Glutamatergic neuron (in vitro differentiated cells): ENCODE measurements at regions not wholly inside any gene's neighbourhood (a gene's known extent, or its start where the extent isn't known, plus 50 kb on each side); places are given as distances from the start of the nearest gene placed in this dataset.

ENCODE experiments used
- DNase-seq: peaks from one replicate; pipeline ENCODE4 v3.0.0; 2022
- H3K27ac Mint-ChIP-seq: one replicate; pipeline ENCODE4 v1.8.0; 2020; ENCODE audit warnings: mild to moderate bottlenecking, mixed read lengths, inconsistent platforms; ENCODE audit not compliant: unreplicated experiment
- H3K27me3 Mint-ChIP-seq: one replicate; pipeline ENCODE4 v1.8.0; 2020; ENCODE audit warnings: mild to moderate bottlenecking, moderate library complexity, mixed read lengths, inconsistent platforms; ENCODE audit not compliant: unreplicated experiment
- H3K36me3 Mint-ChIP-seq: one replicate; pipeline ENCODE4 v1.8.0; 2020; ENCODE audit warnings: mild to moderate bottlenecking, mixed read lengths, inconsistent platforms; ENCODE audit not compliant: unreplicated experiment
- H3K4me1 Mint-ChIP-seq: one replicate; pipeline ENCODE4 v1.8.0; 2020; ENCODE audit warnings: mild to moderate bottlenecking, low read depth, mixed read lengths, inconsistent platforms; ENCODE audit not compliant: unreplicated experiment
- H3K4me3 Mint-ChIP-seq: one replicate; pipeline ENCODE4 v1.8.0; 2020; ENCODE audit warnings: mild to moderate bottlenecking, mixed read lengths, inconsistent platforms; ENCODE audit not compliant: unreplicated experiment
- H3K9me3 Mint-ChIP-seq: one replicate; pipeline ENCODE4 v1.8.0; 2020; ENCODE audit warnings: mild to moderate bottlenecking, moderate library complexity, mixed read lengths, inconsistent platforms; ENCODE audit not compliant: unreplicated experiment
- CTCF ChIP-seq: fragments of 200-600 bp; sonication (generic); IDR thresholded peaks from one replicate; pipeline ENCODE4 v1.5.0; 2021; ENCODE audit not compliant: partially characterized antibody, unreplicated experiment

DNA sequence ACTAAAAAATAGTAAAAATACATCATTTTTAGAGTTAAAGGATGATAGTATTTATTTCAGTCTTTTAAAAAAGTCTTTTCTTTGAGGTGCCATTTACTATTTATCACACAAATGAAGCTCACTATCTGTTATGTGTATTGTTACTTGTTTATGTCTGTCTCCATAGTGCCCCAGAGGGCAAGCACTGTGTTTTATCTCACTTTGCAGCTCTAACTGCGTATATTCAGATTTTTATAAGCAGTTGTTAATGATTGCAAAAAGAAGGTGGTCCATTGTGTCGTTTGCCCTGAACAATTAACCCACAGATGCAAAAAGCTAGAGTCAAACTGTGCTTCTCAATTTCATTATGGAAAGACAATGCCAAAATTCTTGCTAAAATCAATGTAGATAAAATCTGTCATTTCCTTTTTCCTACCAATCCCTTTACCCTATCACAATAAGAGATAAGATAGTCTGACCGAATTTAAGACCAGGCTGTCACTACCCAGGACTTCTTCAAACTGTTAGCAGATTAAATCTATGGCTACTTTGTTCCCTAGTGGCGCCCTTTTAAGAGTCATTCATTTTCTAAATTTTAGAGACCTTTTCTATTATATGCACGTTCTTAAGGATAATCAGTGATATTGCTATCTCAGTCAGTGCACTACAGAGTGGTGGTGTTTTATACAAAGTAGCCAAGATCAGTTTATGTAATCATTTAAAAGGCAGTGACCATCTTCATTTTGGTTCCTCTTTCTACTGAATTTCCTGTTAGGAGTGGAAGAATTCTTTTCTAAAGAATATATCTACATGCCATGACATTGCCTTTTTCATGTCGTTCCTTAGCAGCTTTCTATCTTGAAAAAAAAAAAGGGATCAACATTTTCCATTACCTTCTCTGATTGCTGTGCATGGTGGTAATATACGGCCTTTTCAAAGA lies 133.1 kb upstream of the PRDM1 start:
- no peak for TF ChIP-seq CTCF
- DNase-seq: no peak
- Mint-ChIP-seq H3K4me1 (no peaks in the 10 kb centered on the region), H3K27me3 (no peaks in the 10 kb centered on the region), H3K9me3 (no peaks in the 10 kb centered on the region), H3K27ac (no peak overlapping the region), H3K4me3 (no peak overlapping the region), H3K36me3 (no peaks in the 10 kb centered on the region)

- Mint-ChIP-seq H3K36me3 (no peaks in the 10 kb centered on the region), H3K9me3 (no peaks in the 10 kb centered on the region), H3K27me3 (no peaks in the 10 kb centered on the region), H3K4me1 (no peaks in the 10 kb centered on the region), H3K27ac (no peak overlapping the region), H3K4me3 (no peak overlapping the region)
- DNase-seq: no peak
- no peak for TF ChIP-seq CTCF
Measured at GRCh38 chr6:105952326-105952725, 133.8 kb upstream of the PRDM1 start.

GRCh38 chr6:105951322-105951721 lies 134.8 kb upstream of the PRDM1 start:
- H3K27ac Mint-ChIP-seq: no peak overlapping the region
- no peaks in the 10 kb centered on the region for H3K4me1 Mint-ChIP-seq
- DNase-seq: no peak
- H3K4me3 Mint-ChIP-seq: no peak overlapping the region
- no peak for TF ChIP-seq CTCF
- no peaks in the 10 kb centered on the region for H3K36me3 Mint-ChIP-seq
- H3K27me3 Mint-ChIP-seq: no peaks in the 10 kb centered on the region
- no peaks in the 10 kb centered on the region for H3K9me3 Mint-ChIP-seq

- Mint-ChIP-seq H3K9me3 (peaks cover 3% of the 10 kb centered on the region), H3K27ac (no peak overlapping the region), H3K27me3 (no peaks in the 10 kb centered on the region), H3K36me3 (no peaks in the 10 kb centered on the region), H3K4me1 (no peaks in the 10 kb centered on the region), H3K4me3 (no peak overlapping the region)
- TF ChIP-seq CTCF: no peak
- no peak for DNase-seq
Measured at GRCh38 chr6:105949869-105950268, 136.3 kb upstream of the PRDM1 start.

DNA sequence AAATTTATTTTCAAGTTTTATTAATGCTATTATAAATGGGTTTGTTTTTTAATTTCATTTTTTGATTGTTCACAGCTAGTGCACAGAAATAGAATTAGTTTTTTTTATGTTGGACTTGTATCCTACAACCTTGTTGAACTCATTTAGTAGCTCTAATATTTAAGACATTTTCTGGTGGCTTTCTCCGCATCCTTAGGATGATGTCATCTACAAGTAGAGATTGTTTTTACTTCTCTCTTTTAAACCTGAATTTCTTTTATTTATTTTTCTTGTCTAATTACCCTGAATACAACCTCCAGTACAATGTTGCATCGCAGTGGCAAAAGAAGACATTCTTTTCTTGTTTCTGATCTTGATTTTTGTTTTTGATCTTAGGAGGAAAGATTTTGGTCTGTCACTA lies 142.6 kb upstream of the PRDM1 start:
- DNase-seq: no peak
- Mint-ChIP-seq H3K4me3 (no peak overlapping the region), H3K36me3 (no peaks in the 10 kb centered on the region), H3K9me3 (peaks cover 3% of the 10 kb centered on the region), H3K4me1 (no peaks in the 10 kb centered on the region), H3K27me3 (no peaks in the 10 kb centered on the region), H3K27ac (no peak overlapping the region)
- TF ChIP-seq CTCF: no peak
